GM10266 (cell line): ENCODE measurements at regions not wholly inside any gene's neighbourhood (a gene's known extent, or its start where the extent isn't known, plus 50 kb on each side); places are given as distances from the start of the nearest gene placed in this dataset.

Experiments
- DNase-seq: peaks from one replicate; pipeline ENCODE4 v3.0.0; 2012; ENCODE audit errors: extremely low spot score
- CTCF ChIP-seq: IDR thresholded peaks from 2 replicates; pipeline ENCODE4 v1.5.1; 2012; ENCODE audit warnings: mild to moderate bottlenecking, low read depth; ENCODE audit not compliant: control insufficient read depth, insufficient read depth; ENCODE audit errors: missing control alignments

GRCh38 chr5:63572740-63573139 is 389.5 kb downstream of the HTR1A start:
- no peak for TF ChIP-seq CTCF
- no peak for DNase-seq

DNA sequence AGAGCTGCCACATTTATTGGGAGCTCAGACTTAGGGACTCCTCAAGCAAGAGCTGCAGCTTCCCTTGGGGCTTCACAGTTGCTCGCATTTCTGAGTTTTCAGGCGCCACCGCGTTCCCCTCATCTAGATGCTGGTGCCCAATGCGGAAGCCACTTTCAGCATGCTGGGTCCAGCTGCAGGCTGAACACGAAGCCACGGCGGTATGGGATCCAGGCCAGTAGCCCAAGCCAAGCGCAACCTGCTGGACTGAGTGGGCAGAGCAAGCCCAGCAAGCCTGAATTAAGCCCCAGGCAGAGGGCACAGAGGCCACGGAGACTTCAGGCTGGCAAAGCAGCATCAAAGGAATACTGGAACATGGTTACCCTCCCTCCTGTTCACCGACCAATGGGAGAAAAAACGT is 391.5 kb downstream of the HTR1A start:
- DNase-seq, result no peak
- TF ChIP-seq CTCF, result no peak

GRCh38 chr5:63564789-63565188 is 397.5 kb downstream of the HTR1A start:
- TF ChIP-seq CTCF, result no peak
- DNase-seq, result no peak

DNA sequence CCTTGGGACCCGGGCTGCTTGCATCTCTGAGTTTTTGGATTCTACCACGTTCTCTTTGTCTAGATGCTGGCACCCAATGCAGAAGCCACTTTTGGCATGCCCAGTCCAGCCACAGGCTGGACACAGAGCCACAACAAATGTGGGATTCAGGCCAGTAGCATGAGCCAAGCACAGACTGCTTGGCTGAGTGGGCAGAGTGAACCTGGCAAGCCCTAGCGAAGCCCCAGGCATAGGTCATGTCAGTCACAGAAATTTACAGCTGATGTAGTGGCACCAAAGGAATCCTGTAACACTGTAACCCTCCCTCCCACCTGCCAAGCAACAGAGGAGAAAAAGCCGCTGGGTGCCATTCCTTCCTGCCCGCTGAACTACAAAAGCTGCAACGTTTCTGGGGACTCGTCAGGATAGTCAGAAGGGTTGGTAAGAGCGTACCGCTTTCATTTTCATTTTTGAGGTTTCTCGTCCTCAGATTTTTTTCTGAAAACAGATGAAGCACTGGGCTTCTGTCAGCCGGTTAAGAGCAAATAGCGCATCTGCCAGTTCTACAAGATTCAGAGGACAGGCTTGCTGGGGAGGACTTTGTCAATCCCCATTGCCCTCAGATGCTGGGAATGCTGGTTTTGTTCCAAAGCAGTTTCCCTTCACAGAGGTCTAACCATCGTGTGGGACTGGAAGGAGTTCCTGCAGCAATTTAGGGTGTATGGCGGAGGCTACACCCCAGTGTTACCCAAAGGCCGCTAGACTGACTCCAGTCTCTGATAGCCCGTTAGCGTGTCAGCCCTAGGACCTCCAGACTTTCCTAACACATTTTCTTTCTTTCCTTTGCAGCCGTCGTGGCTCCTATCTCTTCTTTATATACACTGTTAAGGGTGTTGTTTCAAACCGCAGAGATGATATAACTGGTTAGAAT is 399.0 kb downstream of the HTR1A start:
- DNase-seq, result no peak
- no peak for TF ChIP-seq CTCF

- no peak for DNase-seq
Observed at GRCh38 chr5:63555874-63556273, 406.4 kb downstream of the HTR1A start.

DNA sequence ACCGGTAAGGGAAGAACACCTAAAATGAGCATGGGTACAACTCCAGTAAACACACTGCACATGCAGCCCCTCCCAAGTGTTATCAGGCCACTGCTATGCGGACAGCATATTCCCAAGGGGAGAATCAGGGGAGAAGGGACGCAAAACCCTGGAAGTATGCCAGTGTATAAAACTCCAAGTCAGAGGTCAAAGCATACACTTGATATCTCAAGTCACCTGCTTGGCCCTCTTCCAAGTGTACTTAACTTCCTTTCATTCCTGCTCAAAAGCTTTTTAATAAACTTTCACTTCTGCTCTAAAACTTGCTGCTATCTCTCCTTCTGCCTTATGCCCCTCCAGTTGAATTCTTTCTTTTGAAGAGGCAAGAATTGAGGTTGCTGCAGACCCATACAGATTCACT is 408.1 kb downstream of the HTR1A start:
- TF ChIP-seq CTCF, result no peak
- DNase-seq, result no peak

More at GRCh38 chr5:63555874-63556273, 406.4 kb downstream of the HTR1A start:
- no peak for TF ChIP-seq CTCF

DNA sequence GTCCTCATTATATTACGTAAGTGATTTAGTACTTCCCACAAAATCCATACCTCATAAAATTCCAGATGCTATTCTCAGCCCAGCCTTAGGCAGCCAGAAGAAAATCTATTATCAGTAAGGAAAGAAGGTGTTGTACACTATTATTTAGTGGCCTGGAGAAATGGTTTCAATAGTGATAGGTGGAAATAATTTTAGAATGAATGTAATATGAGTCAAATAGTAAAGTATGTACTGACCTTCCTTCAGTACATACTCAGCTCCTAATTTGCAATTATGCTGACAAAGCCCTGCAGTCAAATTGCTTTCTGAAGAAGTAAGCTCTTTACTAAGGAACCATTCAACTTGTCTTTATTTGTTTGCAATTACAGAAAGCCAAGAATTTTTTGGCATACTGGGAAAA is 409.2 kb downstream of the HTR1A start:
- no peak for TF ChIP-seq CTCF
- DNase-seq, result no peak
